ENCODE measurements at regions not wholly inside any gene's neighbourhood (a gene's known extent, or its start where the extent isn't known, plus 50 kb on each side); places are given as distances from the start of the nearest gene placed in this dataset.
"Not testable (repeated sequence)": the region's sequence is repeated elsewhere in the genome, so short reads cannot be mapped to it uniquely, and the experiment has no call there.

GRCh38 chr16:7775072-7775488 lies 442.4 kb downstream of the RBFOX1 start:
- no peak for DNase-seq

- no peak for DNase-seq
Measured at GRCh38 chr16:7772722-7773121, 440.1 kb downstream of the RBFOX1 start.

GRCh38 chr16:7769091-7769490 lies 436.4 kb downstream of the RBFOX1 start:
- DNase-seq, result not testable (repeated sequence)

- no peak for DNase-seq
Measured at GRCh38 chr16:7765079-7765550, 432.5 kb downstream of the RBFOX1 start.

- DNase-seq, result no peak
Measured at GRCh38 chr16:7763111-7763510, 430.5 kb downstream of the RBFOX1 start.
